ENCODE measurements at regions not wholly inside any gene's neighbourhood (a gene's known extent, or its start where the extent isn't known, plus 50 kb on each side); places are given as distances from the start of the nearest gene placed in this dataset.

- TF ChIP-seq ZFP30 (CRISPR knock-in tag; IDR thresholded peaks at IDR 0.05) (no peak), ZNF70 (CRISPR knock-in tag; IDR thresholded peaks at IDR 0.05) (no peak), PPARA (CRISPR knock-in tag; IDR thresholded peaks at IDR 0.05; ENCODE audit: borderline replicate concordance) (no peak), RARB (CRISPR knock-in tag; IDR thresholded peaks at IDR 0.05) (no peak), BACH2 (CRISPR knock-in tag; IDR thresholded peaks at IDR 0.05; ENCODE audit: borderline replicate concordance) (no peak)
These were observed 313.2 kb downstream of the OLFM3 start for GRCh38 chr1:101683561-101683960.
